ENCODE measurements at regions not wholly inside any gene's neighbourhood (a gene's known extent, or its start where the extent isn't known, plus 50 kb on each side); places are given as distances from the start of the nearest gene placed in this dataset.

GRCh38 chr21:43276811-43277210 lies 108.0 kb downstream of the CRYAA start:
- no peaks in the 10 kb centered on the region for H3K36me3 Mint-ChIP-seq (ENCODE audit: low read depth)
- peaks cover 2% of the 10 kb centered on the region for H3K9me3 Mint-ChIP-seq
- H3K4me1 Mint-ChIP-seq = peaks cover 13% of the 10 kb centered on the region
- H3K27me3 Mint-ChIP-seq (ENCODE audit: low read depth) = peaks cover 22% of the 10 kb centered on the region
- H3K27ac Mint-ChIP-seq = no peak overlapping the region
- no peak overlapping the region for H3K4me3 Mint-ChIP-seq
- no peak for TF ChIP-seq CTCF (IDR thresholded peaks at IDR 0.05; ENCODE audit: unreplicated experiment in 3 of 3)

GRCh38 chr21:43275421-43276211 lies 106.8 kb downstream of the CRYAA start:
- H3K27ac Mint-ChIP-seq = peak overlapping the region in 2 of 3 experiments; percentile 73 to 95
- peak overlapping the region in 2 of 3 experiments; percentile 58 to 75 for H3K4me3 Mint-ChIP-seq
- peaks cover 28% of the 10 kb centered on the region for H3K27me3 Mint-ChIP-seq (ENCODE audit: low read depth)
- peaks cover 20% of the 10 kb centered on the region for H3K4me1 Mint-ChIP-seq
- no peaks in the 10 kb centered on the region for H3K36me3 Mint-ChIP-seq (ENCODE audit: low read depth)
- peaks cover 2% of the 10 kb centered on the region for H3K9me3 Mint-ChIP-seq
- TF ChIP-seq CTCF (IDR thresholded peaks at IDR 0.05; ENCODE audit: unreplicated experiment in 3 of 3) = no peak

GRCh38 chr21:43274946-43275310 lies 106.1 kb downstream of the CRYAA start:
- H3K27me3 Mint-ChIP-seq (ENCODE audit: low read depth) = peaks cover 29% of the 10 kb centered on the region
- peaks cover 2% of the 10 kb centered on the region for H3K9me3 Mint-ChIP-seq

GRCh38 chr21:43274022-43274945 lies 105.5 kb downstream of the CRYAA start:
- Mint-ChIP-seq H3K4me1 (peaks cover 30% of the 10 kb centered on the region), H3K4me3 (no peak overlapping the region), H3K9me3 (peaks cover 2% of the 10 kb centered on the region), H3K27me3 (ENCODE audit: low read depth) (peaks cover 32% of the 10 kb centered on the region), H3K27ac (no peak overlapping the region), H3K36me3 (ENCODE audit: low read depth) (no peaks in the 10 kb centered on the region)
- TF ChIP-seq CTCF (IDR thresholded peaks at IDR 0.05; ENCODE audit: unreplicated experiment in 3 of 3) = no peak

More at GRCh38 chr21:43274946-43275310, 106.1 kb downstream of the CRYAA start:
- H3K4me3 Mint-ChIP-seq = no peak overlapping the region
- H3K36me3 Mint-ChIP-seq (ENCODE audit: low read depth) = no peaks in the 10 kb centered on the region
- peak overlapping the region in 2 of 3 experiments; percentile 73 to 95 for H3K27ac Mint-ChIP-seq
- no peak for TF ChIP-seq CTCF (IDR thresholded peaks at IDR 0.05; ENCODE audit: unreplicated experiment in 3 of 3)
- peaks cover 27% of the 10 kb centered on the region for H3K4me1 Mint-ChIP-seq

- Mint-ChIP-seq H3K4me1 (peaks cover 30% of the 10 kb centered on the region), H3K4me3 (no peak overlapping the region)
- no peak for TF ChIP-seq CTCF (IDR thresholded peaks at IDR 0.05; ENCODE audit: unreplicated experiment in 3 of 3)
These were observed 104.9 kb downstream of the CRYAA start for GRCh38 chr21:43273708-43274021.

More at GRCh38 chr21:43273708-43274021, 104.9 kb downstream of the CRYAA start:
- H3K36me3 Mint-ChIP-seq (ENCODE audit: low read depth) = no peaks in the 10 kb centered on the region
- no peak overlapping the region for H3K27ac Mint-ChIP-seq
- peaks cover 2% of the 10 kb centered on the region for H3K9me3 Mint-ChIP-seq
- H3K27me3 Mint-ChIP-seq (ENCODE audit: low read depth) = peaks cover 34% of the 10 kb centered on the region
